GM12875 (cell line): ENCODE measurements at regions not wholly inside any gene's neighbourhood (a gene's known extent, or its start where the extent isn't known, plus 50 kb on each side); places are given as distances from the start of the nearest gene placed in this dataset.

ENCODE experiments used
- H3K4me3 ChIP-seq: one replicate; pipeline ENCODE4 v1.5.1; 2011; ENCODE audit warnings: low read depth, low read length, control low read depth
- CTCF ChIP-seq: IDR thresholded peaks from 2 replicates; pipeline ENCODE4 v1.5.1; 2011; ENCODE audit warnings: low read depth, mild to moderate bottlenecking, control low read depth, inconsistent platforms, low read length, moderate library complexity, borderline replicate concordance; ENCODE audit not compliant: insufficient read depth

GRCh38 chr17:53640808-53641207, 181.9 kb upstream of the KIF2B start:
- TF ChIP-seq CTCF, result no peak
- H3K4me3 ChIP-seq, result no peak overlapping the region

- TF ChIP-seq CTCF, result no peak
These were observed 187.3 kb upstream of the KIF2B start for GRCh38 chr17:53635444-53635843.

GRCh38 chr17:53633856-53634255, 188.9 kb upstream of the KIF2B start:
- no peak overlapping the region for H3K4me3 ChIP-seq
- TF ChIP-seq CTCF, result no peak

More at GRCh38 chr17:53635444-53635843, 187.3 kb upstream of the KIF2B start:
- no peak overlapping the region for H3K4me3 ChIP-seq

- TF ChIP-seq CTCF, result no peak
- no peak overlapping the region for H3K4me3 ChIP-seq
These were observed 191.2 kb upstream of the KIF2B start for GRCh38 chr17:53631486-53631885.

- no peak overlapping the region for H3K4me3 ChIP-seq
- TF ChIP-seq CTCF, result no peak
These were observed 192.1 kb upstream of the KIF2B start for GRCh38 chr17:53630638-53631037.

- no peak for TF ChIP-seq CTCF
- H3K4me3 ChIP-seq, result no peak overlapping the region
These were observed 192.6 kb upstream of the KIF2B start for GRCh38 chr17:53630115-53630514.

- H3K4me3 ChIP-seq, result no peak overlapping the region
- no peak for TF ChIP-seq CTCF
These were observed 193.5 kb upstream of the KIF2B start for GRCh38 chr17:53629188-53629587.
